ENCODE measurements at regions not wholly inside any gene's neighbourhood (a gene's known extent, or its start where the extent isn't known, plus 50 kb on each side); places are given as distances from the start of the nearest gene placed in this dataset.

DNA sequence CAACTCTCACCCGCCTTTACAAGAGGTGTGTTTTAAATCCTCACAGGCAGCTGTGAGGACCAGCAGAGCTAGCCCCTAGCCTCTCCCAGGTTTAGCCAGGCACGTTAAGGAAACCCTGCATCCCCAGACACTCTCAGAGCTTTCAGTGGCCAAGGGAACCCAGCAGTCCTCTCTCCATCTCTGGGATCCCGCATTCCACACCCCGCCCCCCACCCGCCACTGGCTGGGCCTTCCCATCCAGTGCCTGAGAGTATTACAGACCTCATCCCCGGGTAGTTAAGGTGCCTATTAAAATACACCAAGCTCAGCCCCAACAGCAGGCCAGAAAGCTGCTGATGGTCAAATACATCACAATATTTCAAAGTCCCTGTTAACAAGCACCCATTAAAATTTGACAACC is 256.2 kb downstream of the BCOR start:
- Histone ChIP-seq H3K4me1 (ENCODE audit: control insufficient read depth, extremely low read depth, insufficient read depth, low read length) (no peaks in the 10 kb centered on the region), H3K79me2 (ENCODE audit: control insufficient read depth, insufficient read depth, low read length) (no peaks in the 10 kb centered on the region), H3K4me3 (ENCODE audit: control insufficient read depth in 2 of 3, extremely low read depth in 1 of 3, insufficient read depth in 2 of 3, low read depth in 1 of 3, low read length in 3 of 3) (no peak overlapping the region), H3K36me3 (ENCODE audit: control insufficient read depth in 2 of 2, extremely low read depth in 1 of 2, insufficient read depth in 2 of 2, low read length in 2 of 2) (no peaks in the 10 kb centered on the region), H3K4me2 (ENCODE audit: control insufficient read depth, extremely low read depth, insufficient read depth, low read depth, low read length) (no peak overlapping the region), H3K9ac (ENCODE audit: control insufficient read depth, extremely low read depth, insufficient read depth, low read length) (no peak overlapping the region), H2AFZ (ENCODE audit: control insufficient read depth, low read length) (no peak overlapping the region), H4K20me1 (ENCODE audit: control insufficient read depth, extremely low read depth, insufficient read depth, low read length) (no peaks in the 10 kb centered on the region), H3K27ac (ENCODE audit: control insufficient read depth, insufficient read depth, low read length) (no peak overlapping the region), H3K27me3 (ENCODE audit: control insufficient read depth, extremely low read depth, insufficient read depth, low read length) (peaks cover 3% of the 10 kb centered on the region), H3K9me3 (ENCODE audit: control insufficient read depth, low read depth, low read length) (no peaks in the 10 kb centered on the region), H3K9me1 (ENCODE audit: control insufficient read depth, extremely low read depth, insufficient read depth, low read length) (no peaks in the 10 kb centered on the region)
- no peak for DNase-seq (ENCODE audit: low read depth, low spot score)
- dilution Hi-C loops (cut with MboI; ENCODE audit: extremely low pct_ligation_motif_present, low sequenced_read_pairs) = no loop called here
- no peak for TF ChIP-seq EZH2 (IDR thresholded peaks at IDR 0.05; ENCODE audit: low read length)
- TF ChIP-seq, protein P1, sequence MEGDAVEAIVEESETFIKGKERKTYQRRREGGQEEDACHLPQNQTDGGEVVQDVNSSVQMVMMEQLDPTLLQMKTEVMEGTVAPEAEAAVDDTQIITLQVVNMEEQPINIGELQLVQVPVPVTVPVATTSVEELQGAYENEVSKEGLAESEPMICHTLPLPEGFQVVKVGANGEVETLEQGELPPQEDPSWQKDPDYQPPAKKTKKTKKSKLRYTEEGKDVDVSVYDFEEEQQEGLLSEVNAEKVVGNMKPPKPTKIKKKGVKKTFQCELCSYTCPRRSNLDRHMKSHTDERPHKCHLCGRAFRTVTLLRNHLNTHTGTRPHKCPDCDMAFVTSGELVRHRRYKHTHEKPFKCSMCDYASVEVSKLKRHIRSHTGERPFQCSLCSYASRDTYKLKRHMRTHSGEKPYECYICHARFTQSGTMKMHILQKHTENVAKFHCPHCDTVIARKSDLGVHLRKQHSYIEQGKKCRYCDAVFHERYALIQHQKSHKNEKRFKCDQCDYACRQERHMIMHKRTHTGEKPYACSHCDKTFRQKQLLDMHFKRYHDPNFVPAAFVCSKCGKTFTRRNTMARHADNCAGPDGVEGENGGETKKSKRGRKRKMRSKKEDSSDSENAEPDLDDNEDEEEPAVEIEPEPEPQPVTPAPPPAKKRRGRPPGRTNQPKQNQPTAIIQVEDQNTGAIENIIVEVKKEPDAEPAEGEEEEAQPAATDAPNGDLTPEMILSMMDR (optimal IDR thresholded peaks at IDR 0.05 in 1 of 3, IDR thresholded peaks at IDR 0.05 in 1 of 3, conservative IDR thresholded peaks at IDR 0.05 in 1 of 3; ENCODE audit: extremely low read depth in 1 of 3, insufficient read depth in 2 of 3, low read length in 3 of 3) = no peak
- no peak for FAIRE-seq

DNA sequence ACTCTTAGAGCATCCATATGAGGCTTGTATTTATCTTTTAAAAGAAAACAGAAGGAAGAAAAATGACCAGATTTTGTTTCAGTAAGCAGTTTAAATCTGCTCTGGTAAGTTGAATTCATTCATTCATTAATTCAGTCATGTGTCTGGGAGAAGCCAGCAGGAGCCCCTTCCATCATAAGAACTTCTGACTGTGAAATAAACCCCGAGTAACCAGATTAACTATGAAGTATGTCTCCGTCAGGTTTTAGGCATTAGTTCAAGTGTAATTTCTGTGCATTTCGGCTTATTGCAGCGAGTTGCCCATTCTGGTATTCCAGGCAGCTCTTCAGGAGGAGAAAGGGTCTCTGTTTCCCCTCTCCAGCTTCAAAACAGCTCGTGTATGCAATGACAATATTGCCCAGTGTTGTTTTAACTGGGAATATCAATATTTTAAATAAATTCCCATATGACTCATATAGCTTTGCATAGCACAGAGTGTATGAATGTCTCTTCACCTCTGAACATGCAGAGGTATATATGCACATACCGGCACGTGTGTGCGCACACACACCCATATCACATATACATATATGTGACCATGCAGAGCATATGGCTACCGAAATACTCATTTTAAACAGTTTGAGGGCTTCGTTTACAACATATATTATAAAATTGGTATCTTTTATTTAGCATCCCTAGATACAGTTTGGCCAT is 255.3 kb downstream of the BCOR start:
- no peak overlapping the region for H2AFZ ChIP-seq (ENCODE audit: control insufficient read depth, low read length)
- H3K4me1 ChIP-seq (ENCODE audit: control insufficient read depth, extremely low read depth, insufficient read depth, low read length) = no peaks in the 10 kb centered on the region
- H3K9me3 ChIP-seq (ENCODE audit: control insufficient read depth, low read depth, low read length) = no peaks in the 10 kb centered on the region
- no peaks in the 10 kb centered on the region for H3K9me1 ChIP-seq (ENCODE audit: control insufficient read depth, extremely low read depth, insufficient read depth, low read length)
- TF ChIP-seq, protein P1 (optimal IDR thresholded peaks at IDR 0.05 in 1 of 3, IDR thresholded peaks at IDR 0.05 in 1 of 3, conservative IDR thresholded peaks at IDR 0.05 in 1 of 3; ENCODE audit: extremely low read depth in 1 of 3, insufficient read depth in 2 of 3, low read length in 3 of 3) = no peak
- no peak for TF ChIP-seq EZH2 (IDR thresholded peaks at IDR 0.05; ENCODE audit: low read length)
- H4K20me1 ChIP-seq (ENCODE audit: control insufficient read depth, extremely low read depth, insufficient read depth, low read length) = no peaks in the 10 kb centered on the region
- no peak overlapping the region for H3K4me3 ChIP-seq (ENCODE audit: control insufficient read depth in 2 of 3, extremely low read depth in 1 of 3, insufficient read depth in 2 of 3, low read depth in 1 of 3, low read length in 3 of 3)
- H3K36me3 ChIP-seq (ENCODE audit: control insufficient read depth in 2 of 2, extremely low read depth in 1 of 2, insufficient read depth in 2 of 2, low read length in 2 of 2) = no peaks in the 10 kb centered on the region
- H3K27me3 ChIP-seq (ENCODE audit: control insufficient read depth, extremely low read depth, insufficient read depth, low read length) = peaks cover 3% of the 10 kb centered on the region
- H3K79me2 ChIP-seq (ENCODE audit: control insufficient read depth, insufficient read depth, low read length) = no peaks in the 10 kb centered on the region
- FAIRE-seq (no peak), DNase-seq (ENCODE audit: low read depth, low spot score) (no peak)
- H3K9ac ChIP-seq (ENCODE audit: control insufficient read depth, extremely low read depth, insufficient read depth, low read length) = no peak overlapping the region
- H3K27ac ChIP-seq (ENCODE audit: control insufficient read depth, insufficient read depth, low read length) = no peak overlapping the region
- dilution Hi-C loops (cut with MboI; ENCODE audit: extremely low pct_ligation_motif_present, low sequenced_read_pairs) = no loop called here
- H3K4me2 ChIP-seq (ENCODE audit: control insufficient read depth, extremely low read depth, insufficient read depth, low read depth, low read length) = no peak overlapping the region

All from keratinocyte (primary cell).